ENCODE measurements at regions not wholly inside any gene's neighbourhood (a gene's known extent, or its start where the extent isn't known, plus 50 kb on each side); places are given as distances from the start of the nearest gene placed in this dataset.

- TF ChIP-seq, protein P1, sequence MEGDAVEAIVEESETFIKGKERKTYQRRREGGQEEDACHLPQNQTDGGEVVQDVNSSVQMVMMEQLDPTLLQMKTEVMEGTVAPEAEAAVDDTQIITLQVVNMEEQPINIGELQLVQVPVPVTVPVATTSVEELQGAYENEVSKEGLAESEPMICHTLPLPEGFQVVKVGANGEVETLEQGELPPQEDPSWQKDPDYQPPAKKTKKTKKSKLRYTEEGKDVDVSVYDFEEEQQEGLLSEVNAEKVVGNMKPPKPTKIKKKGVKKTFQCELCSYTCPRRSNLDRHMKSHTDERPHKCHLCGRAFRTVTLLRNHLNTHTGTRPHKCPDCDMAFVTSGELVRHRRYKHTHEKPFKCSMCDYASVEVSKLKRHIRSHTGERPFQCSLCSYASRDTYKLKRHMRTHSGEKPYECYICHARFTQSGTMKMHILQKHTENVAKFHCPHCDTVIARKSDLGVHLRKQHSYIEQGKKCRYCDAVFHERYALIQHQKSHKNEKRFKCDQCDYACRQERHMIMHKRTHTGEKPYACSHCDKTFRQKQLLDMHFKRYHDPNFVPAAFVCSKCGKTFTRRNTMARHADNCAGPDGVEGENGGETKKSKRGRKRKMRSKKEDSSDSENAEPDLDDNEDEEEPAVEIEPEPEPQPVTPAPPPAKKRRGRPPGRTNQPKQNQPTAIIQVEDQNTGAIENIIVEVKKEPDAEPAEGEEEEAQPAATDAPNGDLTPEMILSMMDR (tag by site-specific recombination; IDR thresholded peaks at IDR 0.05): no peak
- TF ChIP-seq ZNF350 (tag by site-specific recombination; IDR thresholded peaks at IDR 0.05) (no peak), ZNF776 (tag by site-specific recombination; IDR thresholded peaks at IDR 0.05; ENCODE audit: borderline replicate concordance) (no peak)
Measured at GRCh38 chr17:36696805-36697204, 95.4 kb downstream of the MRM1 start.

All from HEK293 (cell line).